DOHH2 (cell line): ENCODE measurements at regions not wholly inside any gene's neighbourhood (a gene's known extent, or its start where the extent isn't known, plus 50 kb on each side); places are given as distances from the start of the nearest gene placed in this dataset.

Experiments used
- H3F3A ChIP-seq: fragments of 200-600 bp; sonication (generic), shearing (Covaris generic); 2 replicates; pipeline ENCODE4 v1.6.0; 2016; ENCODE audit warnings: antibody characterized with exemption, mild to moderate bottlenecking; ENCODE audit not compliant: control insufficient read depth, insufficient read depth
- H3K27ac ChIP-seq: fragments of 200-600 bp; sonication (generic); 2 replicates; pipeline ENCODE4 v1.5.1; 2014; ENCODE audit warnings: low read depth, mild to moderate bottlenecking, low read length, moderate library complexity
- H3K27me3 ChIP-seq: fragments of 200-600 bp; sonication (generic); 2 replicates; pipeline ENCODE4 v1.6.1; 2014; ENCODE audit warnings: mild to moderate bottlenecking, low read length, mixed read lengths; ENCODE audit not compliant: control insufficient read depth
- H3K36me3 ChIP-seq: fragments of 200-600 bp; sonication (generic); 2 replicates; pipeline ENCODE4 v1.6.1; 2014; ENCODE audit warnings: mild to moderate bottlenecking, low read length, moderate library complexity, mixed read lengths; ENCODE audit not compliant: control insufficient read depth
- H3K4me1 ChIP-seq: fragments of 200-600 bp; sonication (generic); 2 replicates; pipeline ENCODE4 v1.6.1; 2014; ENCODE audit warnings: mild to moderate bottlenecking, low read length, mixed read lengths; ENCODE audit not compliant: control insufficient read depth
- H3K4me2 ChIP-seq: fragments of 200-600 bp; sonication (generic); 2 replicates; pipeline ENCODE4 v1.6.0; 2014; ENCODE audit warnings: mild to moderate bottlenecking, low read length, moderate library complexity
- H3K4me3 ChIP-seq: fragments of 200-600 bp; sonication (generic); 2 replicates; pipeline ENCODE4 v1.5.1; 2014; ENCODE audit warnings: mild to moderate bottlenecking, low read length, mixed read lengths
- H3K79me2 ChIP-seq: fragments of 200-600 bp; sonication (generic); 2 replicates; pipeline ENCODE4 v1.6.1; 2014; ENCODE audit warnings: mild to moderate bottlenecking, low read length, mixed read lengths; ENCODE audit not compliant: control insufficient read depth
- H3K9me2 ChIP-seq: fragments of 200-600 bp; sonication (generic); replicated peaks from 2 replicates; pipeline ENCODE4 v1.6.1; 2014; ENCODE audit warnings: mild to moderate bottlenecking, low read length, mixed read lengths; ENCODE audit not compliant: control insufficient read depth
- H3K9me3 ChIP-seq: fragments of 200-600 bp; sonication (generic); 2 replicates; pipeline ENCODE4 v1.6.1; 2014; ENCODE audit warnings: antibody characterized with exemption, low read length, mixed read lengths; ENCODE audit not compliant: control insufficient read depth, insufficient read depth
- H4K20me1 ChIP-seq: fragments of 200-600 bp; sonication (generic); 2 replicates; pipeline ENCODE4 v1.6.0; 2014; ENCODE audit warnings: low read depth, mild to moderate bottlenecking, antibody characterized with exemption, low read length, moderate library complexity; ENCODE audit not compliant: control insufficient read depth, insufficient read depth
- CTCF ChIP-seq: fragments of 200-600 bp; sonication (generic); IDR thresholded peaks from one replicate; pipeline ENCODE4 v1.5.1; 2014; ENCODE audit warnings: antibody characterized with exemption, mild to moderate bottlenecking, low read depth, low read length; ENCODE audit not compliant: poor library complexity, severe bottlenecking
- EZH2phosphoT487 ChIP-seq: fragments of 200-600 bp; sonication (generic); IDR thresholded peaks from 2 replicates; pipeline ENCODE4 v1.6.1; 2017; ENCODE audit warnings: borderline replicate concordance, mild to moderate bottlenecking, antibody characterized with exemption, low read length, moderate library complexity, mixed read lengths

- TF ChIP-seq EZH2phosphoT487, result no peak
- Histone ChIP-seq H3K27ac (no peak overlapping the region), H3F3A (no peaks in the 10 kb centered on the region), H4K20me1 (no peaks in the 10 kb centered on the region), H3K27me3 (no peaks in the 10 kb centered on the region), H3K79me2 (no peaks in the 10 kb centered on the region), H3K4me2 (no peak overlapping the region), H3K4me3 (no peak overlapping the region), H3K9me3 (no peaks in the 10 kb centered on the region), H3K9me2 (no peaks in the 10 kb centered on the region), H3K36me3 (no peaks in the 10 kb centered on the region), H3K4me1 (no peaks in the 10 kb centered on the region)
Measured at GRCh38 chr3:111314181-111314873, 227.7 kb upstream of the CD96 start.

- Histone ChIP-seq H3K27me3 (no peaks in the 10 kb centered on the region), H3K27ac (no peak overlapping the region), H3K9me3 (no peaks in the 10 kb centered on the region), H3K4me2 (no peak overlapping the region), H3K4me3 (no peak overlapping the region), H3F3A (no peaks in the 10 kb centered on the region), H3K79me2 (no peaks in the 10 kb centered on the region), H3K4me1 (no peaks in the 10 kb centered on the region), H3K9me2 (no peaks in the 10 kb centered on the region), H3K36me3 (no peaks in the 10 kb centered on the region), H4K20me1 (no peaks in the 10 kb centered on the region)
- no peak for TF ChIP-seq CTCF
- no peak for TF ChIP-seq EZH2phosphoT487
Measured at GRCh38 chr3:111314898-111315297, 227.1 kb upstream of the CD96 start.

- H3K9me3 ChIP-seq, result no peaks in the 10 kb centered on the region
- no peaks in the 10 kb centered on the region for H4K20me1 ChIP-seq
- H3K4me1 ChIP-seq, result no peaks in the 10 kb centered on the region
- H3K27me3 ChIP-seq, result no peaks in the 10 kb centered on the region
- no peaks in the 10 kb centered on the region for H3K79me2 ChIP-seq
- H3K27ac ChIP-seq, result no peak overlapping the region
- no peaks in the 10 kb centered on the region for H3K9me2 ChIP-seq
- no peak overlapping the region for H3K4me2 ChIP-seq
- no peaks in the 10 kb centered on the region for H3F3A ChIP-seq
- TF ChIP-seq EZH2phosphoT487 (no peak), CTCF (no peak)
- no peaks in the 10 kb centered on the region for H3K36me3 ChIP-seq
- no peak overlapping the region for H3K4me3 ChIP-seq
Measured at GRCh38 chr3:111315930-111316587, 225.9 kb upstream of the CD96 start.

- no peaks in the 10 kb centered on the region for H3K4me1 ChIP-seq
- TF ChIP-seq CTCF, result no peak
- TF ChIP-seq EZH2phosphoT487, result no peak
- H3K79me2 ChIP-seq, result no peaks in the 10 kb centered on the region
Measured at GRCh38 chr3:111318289-111318688, 223.7 kb upstream of the CD96 start.

More at GRCh38 chr3:111318289-111318688, 223.7 kb upstream of the CD96 start:
- Histone ChIP-seq H4K20me1 (no peaks in the 10 kb centered on the region), H3K9me2 (no peaks in the 10 kb centered on the region), H3K27ac (no peak overlapping the region), H3F3A (no peaks in the 10 kb centered on the region), H3K27me3 (no peaks in the 10 kb centered on the region), H3K36me3 (no peaks in the 10 kb centered on the region), H3K9me3 (no peaks in the 10 kb centered on the region), H3K4me3 (no peak overlapping the region), H3K4me2 (no peak overlapping the region)
